Coronary artery (tissue), 2 donors: ENCODE measurements at regions not wholly inside any gene's neighbourhood (a gene's known extent, or its start where the extent isn't known, plus 50 kb on each side); places are given as distances from the start of the nearest gene placed in this dataset.

Experiments
- DNase-seq: peaks from one replicate; pipeline ENCODE4 v3.0.0-alpha.2; 2017; ENCODE audit warnings: low spot score
- H3K27ac ChIP-seq, 2 donors: fragments of 200-600 bp; sonication (generic); one replicate each; pipeline ENCODE4 v1.5.1; 2016 to 2019
- H3K4me3 ChIP-seq: fragments of 200-600 bp; sonication (generic); 2 replicates; pipeline ENCODE4 v1.5.1; 2016; ENCODE audit warnings: mild to moderate bottlenecking, moderate library complexity
- CTCF ChIP-seq: fragments of 200-600 bp; sonication (generic); IDR thresholded peaks from one replicate; pipeline ENCODE4 v1.5.1; 2019; ENCODE audit warnings: antibody characterized with exemption

GRCh38 chr14:97944380-97944779 lies 1147.2 kb downstream of the VRK1 start:
- Histone ChIP-seq H3K4me3 (no peak overlapping the region), H3K27ac (no peak overlapping the region)
- TF ChIP-seq CTCF, result no peak
- DNase-seq, result no peak

- no peak overlapping the region for H3K4me3 ChIP-seq
- TF ChIP-seq CTCF, result no peak
- no peak for DNase-seq
Measured at GRCh38 chr14:97945631-97946030, 1148.4 kb downstream of the VRK1 start.

GRCh38 chr14:97946240-97946639 lies 1149.1 kb downstream of the VRK1 start:
- Histone ChIP-seq H3K27ac (no peak overlapping the region), H3K4me3 (no peak overlapping the region)
- DNase-seq, result no peak
- TF ChIP-seq CTCF, result no peak

More at GRCh38 chr14:97945631-97946030, 1148.4 kb downstream of the VRK1 start:
- H3K27ac ChIP-seq, result no peak overlapping the region

GRCh38 chr14:97946641-97947040 lies 1149.5 kb downstream of the VRK1 start:
- DNase-seq, result no peak
- no peak overlapping the region for H3K27ac ChIP-seq
- no peak overlapping the region for H3K4me3 ChIP-seq
- no peak for TF ChIP-seq CTCF

GRCh38 chr14:97948841-97949240 lies 1151.7 kb downstream of the VRK1 start:
- no peak for DNase-seq
- Histone ChIP-seq H3K4me3 (no peak overlapping the region), H3K27ac (no peak overlapping the region)
- TF ChIP-seq CTCF, result no peak

GRCh38 chr14:97956581-97957340 lies 1159.6 kb downstream of the VRK1 start:
- no peak for TF ChIP-seq CTCF
- Histone ChIP-seq H3K4me3 (no peak overlapping the region), H3K27ac (no peak overlapping the region)
- no peak for DNase-seq

GRCh38 chr14:97959251-97959650 lies 1162.1 kb downstream of the VRK1 start:
- no peak overlapping the region for H3K4me3 ChIP-seq
- no peak for DNase-seq
- no peak overlapping the region for H3K27ac ChIP-seq
- no peak for TF ChIP-seq CTCF
